Inferior parietal cortex (tissue), 1 donor: ENCODE measurements at regions not wholly inside any gene's neighbourhood (a gene's known extent, or its start where the extent isn't known, plus 50 kb on each side); places are given as distances from the start of the nearest gene placed in this dataset.
"Not testable (repeated sequence)": the region's sequence is repeated elsewhere in the genome, so short reads cannot be mapped to it uniquely, and the experiment has no call there.

Experiments used
- DNase-seq: peaks from one replicate; pipeline ENCODE4 v3.0.0-alpha.2; 2016; ENCODE audit errors: extremely low spot score

DNA sequence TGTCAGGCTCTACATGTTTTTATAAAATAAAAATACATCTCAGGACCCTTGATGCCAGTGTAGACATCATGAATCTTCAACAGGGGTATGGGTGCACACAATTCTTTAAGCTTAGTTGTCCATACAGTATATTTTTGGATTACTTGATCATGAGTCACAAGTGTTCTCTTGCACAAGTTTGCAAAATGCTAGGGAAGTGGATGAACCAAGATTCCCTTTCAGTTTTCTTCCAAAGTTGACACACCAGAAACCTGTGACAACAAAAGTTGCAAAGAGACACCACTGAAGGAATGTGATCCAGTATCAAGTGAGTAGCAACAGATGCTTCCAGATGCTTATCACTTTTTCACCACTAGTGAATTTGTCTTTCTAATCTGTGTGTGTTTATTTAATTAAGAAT lies 1021.2 kb downstream of the PCDH7 start:
- DNase-seq: no peak

DNA sequence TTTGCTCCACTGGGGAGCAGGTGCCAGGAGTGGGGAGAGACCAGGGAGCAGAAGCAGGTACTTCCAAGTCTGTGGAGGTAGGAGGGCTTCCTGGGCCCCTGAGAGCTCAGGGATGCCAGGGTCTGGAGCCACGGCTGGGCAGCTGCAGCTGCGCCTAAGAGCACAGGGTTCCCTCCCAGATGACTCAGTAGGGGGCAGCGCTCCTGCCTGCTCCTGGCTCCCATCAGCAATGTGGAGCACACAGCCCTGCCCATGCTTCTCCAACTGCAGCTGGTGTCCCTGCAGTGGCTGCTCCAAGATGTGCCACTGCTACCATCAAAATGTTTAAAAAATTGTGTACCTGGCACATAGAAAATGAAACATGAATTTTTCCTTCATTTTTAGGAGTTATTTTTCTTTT lies 1028.2 kb downstream of the PCDH7 start:
- no peak for DNase-seq

DNA sequence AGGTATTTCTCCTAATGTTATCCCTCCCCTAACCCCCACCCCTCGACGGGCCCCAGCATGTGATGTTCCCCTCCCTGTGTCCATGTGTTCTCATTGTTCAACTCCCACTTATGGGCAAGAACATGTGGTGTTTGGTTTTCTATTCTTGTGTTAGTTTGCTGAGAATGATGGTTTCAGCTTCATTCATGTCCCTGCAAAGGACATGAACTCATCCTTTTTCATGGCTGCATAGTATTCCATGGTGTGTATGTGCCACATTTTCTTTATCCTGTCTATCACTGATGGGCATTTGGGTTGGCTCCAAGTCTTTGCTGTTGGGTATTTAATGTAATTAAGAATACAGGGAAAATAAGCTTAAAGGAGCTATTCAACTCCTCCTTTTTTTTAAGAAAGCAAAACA lies 1030.4 kb downstream of the PCDH7 start:
- not testable (repeated sequence) for DNase-seq

DNA sequence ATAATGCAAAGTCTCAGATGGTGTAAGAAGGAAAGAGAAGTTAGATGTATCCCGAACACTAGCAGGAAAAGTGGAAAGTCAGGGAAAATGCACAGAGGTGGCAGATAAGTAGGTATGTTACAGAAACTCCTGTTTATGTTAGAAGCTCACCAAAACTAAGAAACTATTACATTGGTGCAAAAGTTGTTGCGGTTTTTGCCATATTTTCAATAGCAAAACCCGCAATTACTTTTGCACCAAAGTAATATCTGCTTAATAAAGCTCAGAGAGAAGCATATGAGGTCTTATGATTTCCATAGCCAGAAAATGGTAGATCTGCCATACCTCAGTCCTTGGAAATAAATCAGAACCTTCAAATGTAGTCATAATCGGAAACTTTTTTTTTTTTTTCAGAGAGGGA lies 1035.6 kb downstream of the PCDH7 start:
- no peak for DNase-seq

DNA sequence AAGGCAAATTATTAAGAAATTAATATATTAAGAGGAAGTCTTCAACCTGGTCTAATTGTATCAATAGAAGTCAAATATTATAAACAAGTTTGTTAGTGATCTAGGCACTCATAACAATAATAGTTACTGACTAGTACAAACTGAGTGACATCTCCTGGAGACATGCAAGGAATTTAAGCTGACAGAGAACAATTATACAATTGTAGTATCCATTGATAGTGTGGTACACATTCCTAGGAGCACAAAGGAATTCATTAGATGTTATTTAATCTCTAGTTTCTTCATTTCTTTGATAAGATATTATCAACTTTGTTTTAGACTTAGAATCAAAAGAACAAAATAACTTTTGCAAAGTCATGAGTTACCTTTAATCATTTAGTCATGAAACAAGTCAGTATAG lies 1048.6 kb downstream of the PCDH7 start:
- DNase-seq: no peak

DNA sequence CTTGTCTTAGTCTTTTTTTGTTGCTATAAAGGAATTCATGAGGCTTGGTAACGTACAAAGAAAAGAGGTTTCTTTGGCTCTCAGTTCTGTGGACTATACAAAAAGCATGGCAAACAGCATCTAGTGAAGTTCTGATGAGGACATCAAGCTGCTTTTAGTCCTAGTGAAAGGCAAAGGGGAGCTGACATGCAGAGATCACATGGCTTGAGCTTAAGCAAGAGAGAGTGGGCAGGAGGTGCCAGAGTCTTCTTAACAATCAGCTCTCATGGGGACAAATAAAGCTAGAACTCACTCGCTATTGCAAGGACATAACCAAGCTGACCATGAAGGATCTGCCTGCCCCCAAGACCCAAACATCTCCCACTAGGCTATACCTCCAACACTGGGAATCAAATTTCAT lies 1063.1 kb downstream of the PCDH7 start:
- DNase-seq: no peak

DNA sequence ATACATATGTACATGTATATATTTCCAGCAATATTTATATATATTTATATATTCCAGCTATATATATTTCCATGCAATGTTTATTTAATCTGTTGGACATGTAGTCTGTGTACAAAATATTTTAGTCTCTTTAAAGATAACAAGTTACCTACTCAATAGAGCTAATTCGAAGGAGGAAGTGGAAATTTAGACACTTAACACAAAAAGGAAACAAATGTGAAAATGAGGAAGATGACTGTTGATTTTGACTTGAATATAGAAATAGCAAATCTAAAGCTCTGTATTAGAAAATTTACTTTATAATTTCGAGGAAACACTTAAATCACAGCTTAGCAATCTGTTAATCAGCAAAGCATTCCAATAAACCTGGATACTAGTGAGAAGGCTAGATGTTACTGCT lies 1064.4 kb downstream of the PCDH7 start:
- no peak for DNase-seq

DNA sequence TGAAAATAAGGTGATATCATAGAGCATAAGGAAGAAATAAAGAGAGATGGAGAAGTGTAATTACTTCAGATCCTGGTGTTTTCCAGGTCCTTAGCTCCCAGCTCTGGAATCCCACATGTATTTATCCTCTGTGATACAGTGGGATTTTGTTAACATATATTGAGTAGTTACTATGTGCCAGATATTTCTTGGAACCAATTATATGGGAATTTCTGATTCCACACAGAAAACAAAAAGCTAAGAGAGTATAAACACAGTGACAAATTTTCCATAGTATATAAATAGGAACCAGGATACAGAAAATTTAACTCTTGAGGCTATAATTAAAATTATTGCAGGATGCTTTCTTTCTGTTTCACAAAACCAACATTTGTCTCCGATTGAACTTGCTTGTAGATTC lies 1067.5 kb downstream of the PCDH7 start:
- no peak for DNase-seq

DNA sequence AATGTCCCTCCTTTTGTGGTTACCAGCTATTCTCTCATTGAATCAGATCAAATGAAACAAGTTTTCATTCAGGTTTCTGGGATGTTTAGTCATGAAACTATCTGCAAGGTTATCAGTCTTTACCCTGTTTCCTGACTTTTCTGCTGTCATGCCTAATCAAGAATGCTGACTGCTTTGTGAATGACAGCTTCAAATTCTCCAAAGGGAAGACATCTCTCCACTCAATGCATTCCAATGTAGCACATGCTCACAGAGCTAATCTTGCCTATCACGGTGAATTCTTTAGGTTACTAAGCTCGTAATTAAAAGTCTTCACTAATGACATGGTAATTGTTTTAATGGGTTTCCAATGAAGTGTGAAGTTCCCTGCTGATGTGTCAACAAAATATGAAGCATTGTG lies 1068.5 kb downstream of the PCDH7 start:
- no peak for DNase-seq

DNA sequence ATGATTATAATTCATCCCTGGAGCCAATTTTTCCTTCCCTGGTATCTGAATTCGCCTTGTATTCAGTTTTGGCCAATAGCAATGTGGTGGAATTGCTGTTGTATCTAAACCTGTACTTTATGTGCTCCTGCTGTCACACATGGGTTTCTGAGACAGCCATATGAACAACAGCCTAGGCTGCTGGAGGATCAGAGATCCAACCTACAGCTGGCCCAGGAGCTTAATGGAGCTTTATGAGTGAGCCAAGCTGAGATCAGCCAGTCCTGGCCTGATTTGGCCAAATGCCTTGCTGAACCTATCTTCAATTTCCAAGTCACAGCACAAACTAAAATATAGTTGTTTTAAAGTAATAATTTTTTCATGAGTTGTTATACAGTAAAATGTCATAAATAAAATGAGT lies 1071.5 kb downstream of the PCDH7 start:
- no peak for DNase-seq

DNA sequence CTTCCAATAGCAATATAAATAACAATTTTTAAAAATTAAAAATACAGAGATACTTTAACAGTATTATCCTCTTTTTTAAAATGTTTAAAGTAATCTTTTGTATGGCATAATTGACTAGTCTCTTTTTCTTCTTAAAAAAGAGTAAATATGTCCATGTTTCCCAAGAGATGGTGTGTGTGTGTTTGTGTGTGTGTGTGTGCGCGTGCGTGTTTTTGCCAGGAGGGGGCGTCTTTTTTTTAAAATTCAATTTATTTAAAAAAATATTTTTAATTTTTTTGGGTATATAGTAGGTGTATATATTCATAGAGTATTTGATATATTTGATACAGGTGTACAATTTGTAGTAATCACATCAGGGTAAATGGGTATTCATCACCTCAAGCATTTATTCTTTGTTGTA lies 1073.7 kb downstream of the PCDH7 start:
- DNase-seq: no peak

DNA sequence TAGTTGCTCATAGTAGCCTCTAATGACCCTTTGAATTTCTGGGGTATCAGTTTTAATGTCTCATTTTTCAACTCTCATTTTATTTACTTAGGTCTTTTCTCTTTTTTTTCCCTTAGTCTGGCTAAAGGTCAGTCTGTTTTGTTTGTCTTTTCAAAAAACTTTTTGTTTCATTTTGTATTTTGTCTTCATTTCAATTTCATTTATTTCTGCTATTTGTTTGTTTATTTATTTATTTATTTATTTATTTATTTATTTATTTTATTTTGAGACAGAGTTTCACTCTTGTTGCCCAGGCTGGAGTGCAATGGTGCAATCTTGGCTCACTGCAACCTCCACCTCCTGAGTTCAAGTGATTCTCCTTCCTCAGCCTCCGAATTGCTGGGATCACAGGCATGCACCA lies 1076.9 kb downstream of the PCDH7 start:
- DNase-seq: not testable (repeated sequence)

DNA sequence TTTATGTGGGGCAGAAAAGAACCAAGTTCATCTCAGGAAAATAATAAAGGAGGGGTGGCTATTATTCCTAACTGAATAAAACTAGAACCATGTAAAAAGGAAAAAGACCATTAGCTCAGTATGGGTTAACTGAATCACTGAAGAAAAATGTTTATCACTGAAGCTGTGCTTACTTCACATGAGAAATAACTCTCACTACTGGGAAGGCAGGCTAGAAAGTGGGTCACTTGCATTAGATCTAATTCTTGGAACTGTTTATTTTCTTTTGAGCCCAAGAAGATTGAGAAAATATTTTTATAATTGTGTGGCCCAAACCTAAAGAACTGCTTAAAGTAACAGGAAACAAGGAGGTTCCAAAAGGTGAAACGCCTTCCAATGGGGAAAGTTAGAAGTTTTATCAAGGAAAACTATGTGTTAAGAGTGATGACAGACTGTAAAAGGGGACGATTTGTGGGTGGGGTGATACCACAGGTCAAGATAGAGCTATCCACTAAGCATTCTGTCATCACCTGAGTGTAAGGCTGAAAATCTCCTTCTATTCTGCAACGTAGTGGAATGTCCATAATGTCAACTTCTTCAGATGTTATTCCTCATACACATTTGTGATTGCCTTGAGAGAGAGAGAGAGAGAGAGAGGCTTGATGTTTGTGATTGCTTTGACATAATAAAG lies 1083.5 kb downstream of the PCDH7 start:
- no peak for DNase-seq

DNA sequence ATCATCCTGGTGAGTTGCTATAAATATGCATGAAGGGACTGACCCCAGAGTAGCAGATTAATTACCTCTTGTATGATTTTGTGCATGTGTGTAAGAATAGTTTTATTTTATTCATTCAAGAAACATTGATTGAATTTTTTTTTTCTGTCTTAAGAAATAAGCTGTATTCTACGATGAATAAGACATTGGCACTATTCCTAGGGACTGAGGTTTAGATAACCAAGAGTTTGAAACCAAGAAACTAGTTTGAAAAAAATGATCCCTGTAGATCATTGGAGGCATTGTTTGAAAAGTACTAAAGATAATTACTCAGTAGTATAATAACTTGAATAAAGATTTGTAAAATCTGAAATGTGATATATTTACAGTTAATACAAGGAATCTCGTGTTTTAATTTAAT lies 1086.9 kb downstream of the PCDH7 start:
- no peak for DNase-seq

DNA sequence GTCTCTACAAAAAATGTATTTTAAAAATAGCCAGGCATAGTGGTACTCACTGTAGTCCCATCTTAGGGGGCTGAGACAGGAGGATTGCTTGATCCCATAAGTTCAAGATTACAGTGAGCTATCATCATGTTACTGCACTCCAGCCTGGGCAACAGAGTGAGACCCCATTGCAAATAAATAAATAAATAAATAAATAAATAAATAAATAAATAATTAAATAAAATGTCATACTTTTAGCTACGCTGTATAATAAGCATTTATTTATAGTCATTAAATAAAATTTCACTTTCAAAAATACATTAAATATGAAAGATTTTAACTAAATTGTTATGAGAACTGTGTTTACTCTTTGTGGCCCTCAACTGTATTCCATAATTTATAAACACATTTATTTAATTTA lies 1124.2 kb downstream of the PCDH7 start:
- DNase-seq: no peak

DNA sequence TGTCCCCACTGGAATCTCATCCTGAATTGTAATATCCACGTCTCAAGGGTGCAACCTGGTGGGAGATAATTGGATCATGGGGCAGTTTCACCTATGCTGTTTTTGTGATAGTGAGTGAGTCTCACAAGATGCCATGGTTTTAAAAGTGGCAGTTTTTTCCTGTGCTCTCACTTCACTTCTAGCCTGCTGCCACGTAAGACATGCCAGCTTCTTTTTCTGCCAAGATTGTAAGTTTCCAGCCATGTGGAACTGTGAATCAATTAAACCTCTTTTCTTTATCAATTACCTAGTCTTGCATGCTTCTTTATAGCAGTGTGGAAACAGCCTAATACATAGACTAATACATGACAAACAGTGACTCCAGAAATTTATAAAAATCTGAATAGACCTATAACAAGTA lies 1131.8 kb downstream of the PCDH7 start:
- DNase-seq: no peak

DNA sequence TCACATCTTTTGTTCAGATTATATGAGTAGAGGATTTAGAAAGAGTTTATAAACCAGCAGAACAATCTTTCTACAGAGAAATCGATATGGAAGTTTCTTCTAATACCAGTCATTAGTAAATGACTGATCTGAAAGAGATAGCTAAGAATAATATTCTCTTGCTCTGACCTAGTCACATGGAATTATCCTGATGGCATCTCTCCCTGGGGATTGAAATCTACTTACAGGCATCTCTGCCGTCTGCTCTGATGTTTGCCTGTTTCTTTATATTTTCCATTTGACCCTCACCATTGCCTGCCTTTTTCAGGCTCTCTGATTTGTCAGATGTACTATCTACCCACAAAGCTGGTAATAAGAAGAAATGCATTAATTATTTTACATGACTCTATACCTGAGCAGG lies 1157.3 kb downstream of the PCDH7 start:
- DNase-seq: no peak

DNA sequence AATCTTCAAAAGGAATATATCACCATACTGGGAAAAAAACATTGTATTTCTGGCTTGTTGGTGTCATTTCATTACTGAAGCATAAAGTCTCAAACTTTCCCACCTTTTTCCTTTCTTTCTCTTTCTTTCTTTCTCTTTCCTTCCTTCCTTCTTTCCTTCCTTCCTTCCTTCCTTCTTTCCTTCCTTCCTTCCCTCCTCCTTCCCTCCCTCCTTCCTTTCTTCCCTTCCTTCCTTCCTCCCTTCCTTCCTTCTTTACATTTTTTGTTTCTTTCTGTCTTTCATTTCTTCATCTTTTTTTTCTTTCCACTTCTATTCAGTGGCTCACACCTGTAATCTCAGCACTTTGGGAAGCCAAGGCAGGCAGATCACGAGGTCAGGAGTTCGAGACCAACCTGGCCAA lies 1160.7 kb downstream of the PCDH7 start:
- not testable (repeated sequence) for DNase-seq

DNA sequence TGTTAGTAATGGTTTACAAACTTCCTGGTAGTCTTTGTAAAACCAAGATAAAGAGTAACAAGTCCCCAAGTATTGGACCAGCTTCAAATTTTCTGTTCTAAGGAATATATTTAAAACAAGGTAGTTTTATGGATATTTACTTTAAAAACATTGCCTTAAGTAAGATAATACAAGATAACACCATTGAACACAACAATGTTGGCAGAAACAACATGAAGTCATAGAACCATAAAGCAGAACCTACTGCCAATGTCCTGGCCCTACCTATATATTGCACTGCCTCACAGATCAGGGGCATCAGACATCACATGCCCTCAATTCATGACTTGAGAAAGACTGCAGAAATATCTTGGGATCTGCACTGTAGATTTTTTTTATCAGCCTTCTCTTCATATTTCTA lies 1176.2 kb downstream of the PCDH7 start:
- no peak for DNase-seq

DNA sequence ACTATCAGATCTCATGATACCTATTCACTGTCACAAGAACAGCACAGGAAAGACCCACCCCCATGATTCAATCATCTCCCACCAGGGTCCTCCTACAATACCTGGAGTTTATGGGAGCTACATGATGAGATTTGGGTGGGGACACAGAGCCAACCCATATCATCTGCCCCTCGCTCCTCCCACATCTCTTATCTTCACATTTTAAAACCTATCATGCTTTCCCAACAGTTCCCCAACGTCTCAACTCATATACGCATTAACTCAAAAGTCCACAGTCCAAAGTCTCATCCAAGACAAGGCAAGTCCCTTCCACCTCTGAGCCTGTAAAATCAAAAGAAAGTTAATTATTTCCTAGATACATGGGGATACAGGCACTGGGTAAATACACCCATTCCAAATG lies 1185.2 kb downstream of the PCDH7 start:
- DNase-seq: no peak

DNA sequence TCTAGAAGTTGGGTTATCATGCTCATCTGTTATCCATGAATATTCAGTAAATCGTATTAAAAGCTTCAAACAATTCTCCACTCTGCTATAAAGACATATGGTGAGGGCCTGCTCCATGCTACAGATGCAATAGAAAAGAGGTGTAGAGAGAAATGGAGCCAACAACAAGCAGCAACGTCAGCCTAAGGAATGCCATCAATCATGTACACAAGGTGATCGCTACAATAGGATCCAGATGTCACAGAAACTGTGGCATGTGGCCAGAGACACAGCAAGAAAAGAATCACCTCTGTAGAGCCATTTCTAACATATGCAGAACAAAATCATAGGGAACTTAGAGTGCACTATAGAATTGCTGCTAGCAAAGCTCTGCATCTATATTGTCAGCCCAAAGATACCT lies 1188.1 kb downstream of the PCDH7 start:
- no peak for DNase-seq

DNA sequence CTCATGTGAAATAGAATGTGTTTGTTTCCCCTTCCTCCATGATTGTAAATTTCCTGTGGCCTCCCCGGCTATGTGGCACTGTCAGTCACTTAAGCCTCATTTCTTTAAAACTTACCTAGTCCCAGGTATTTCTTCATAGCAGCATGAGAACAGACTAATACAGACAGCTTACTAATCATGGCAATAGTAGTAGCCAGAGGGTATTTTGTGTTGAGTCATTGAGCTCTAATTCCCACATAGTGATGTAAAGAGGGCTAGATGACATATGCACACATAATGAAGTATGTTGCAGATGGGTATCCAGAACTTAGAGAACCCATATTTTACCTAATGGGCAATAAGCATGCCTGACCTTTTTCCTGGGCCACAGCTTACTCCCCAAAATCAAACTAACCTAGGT lies 1197.2 kb downstream of the PCDH7 start:
- no peak for DNase-seq

DNA sequence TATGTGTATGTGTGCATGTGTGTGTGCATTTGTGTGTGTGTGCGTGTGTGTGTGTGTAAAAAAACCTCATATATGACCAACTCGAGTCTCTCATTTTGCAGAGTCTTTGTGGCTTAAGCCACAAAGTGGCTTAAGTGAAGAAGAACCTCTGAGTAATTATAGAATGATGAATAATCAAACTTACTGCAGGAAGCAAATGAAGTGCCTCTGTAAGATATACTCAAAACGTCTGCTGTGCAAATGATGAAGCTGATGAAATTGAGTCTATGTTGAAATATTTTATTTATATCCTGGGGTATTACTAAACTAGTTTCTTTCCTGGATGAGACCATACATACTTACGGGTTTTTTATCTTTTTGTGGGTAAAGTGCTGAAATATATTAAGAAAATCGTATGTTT lies 1198.7 kb downstream of the PCDH7 start:
- DNase-seq: no peak

DNA sequence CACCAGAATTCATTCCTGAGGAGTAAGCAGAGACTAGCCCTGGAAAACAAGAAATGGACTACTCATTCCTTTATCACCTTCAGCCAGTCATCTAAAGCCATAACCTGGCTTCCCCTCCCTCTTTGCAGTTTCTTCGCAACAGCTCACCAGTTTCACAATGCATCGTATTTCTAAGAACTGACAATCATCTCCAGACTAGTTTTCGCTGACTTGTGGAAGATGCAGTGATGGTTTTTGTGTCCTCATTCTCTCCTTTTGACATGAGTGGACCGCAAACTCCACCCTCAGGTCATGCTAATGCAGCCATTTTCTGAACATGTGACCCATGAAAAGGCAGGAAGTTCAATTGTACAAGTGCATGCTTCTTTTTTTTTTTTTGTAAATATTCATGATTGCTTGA lies 1203.5 kb downstream of the PCDH7 start:
- DNase-seq: no peak
